IPS DF 4.7 (cell line): ENCODE measurements at regions not wholly inside any gene's neighbourhood (a gene's known extent, or its start where the extent isn't known, plus 50 kb on each side); places are given as distances from the start of the nearest gene placed in this dataset.
"Not testable (repeated sequence)": the region's sequence is repeated elsewhere in the genome, so short reads cannot be mapped to it uniquely, and the experiment has no call there.

ENCODE experiments used
- DNase-seq: peaks from one replicate; pipeline ENCODE4 v3.0.0-alpha.2; 2013; ENCODE audit warnings: low spot score; ENCODE audit errors: extremely low read depth

DNA sequence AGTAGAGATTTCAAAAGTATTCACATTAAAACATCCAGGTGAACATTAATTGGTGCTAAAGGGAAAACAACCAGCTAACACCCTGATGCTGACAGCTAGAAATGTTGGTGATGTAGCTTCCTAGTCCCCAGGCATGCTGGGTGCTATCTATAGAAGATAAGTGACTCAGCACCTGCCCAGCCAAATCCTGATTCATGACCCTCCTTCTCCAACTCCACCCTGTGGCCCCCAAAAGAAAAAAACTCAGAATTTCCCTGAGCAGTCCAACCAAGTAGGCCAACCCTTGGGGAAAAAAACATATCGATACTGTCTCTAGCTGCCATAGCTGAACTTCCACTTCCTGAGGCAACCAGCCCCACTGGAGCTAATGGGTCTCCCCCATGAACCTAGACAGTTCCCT lies 197.6 kb upstream of the KLF3 start:
- no peak for DNase-seq

DNA sequence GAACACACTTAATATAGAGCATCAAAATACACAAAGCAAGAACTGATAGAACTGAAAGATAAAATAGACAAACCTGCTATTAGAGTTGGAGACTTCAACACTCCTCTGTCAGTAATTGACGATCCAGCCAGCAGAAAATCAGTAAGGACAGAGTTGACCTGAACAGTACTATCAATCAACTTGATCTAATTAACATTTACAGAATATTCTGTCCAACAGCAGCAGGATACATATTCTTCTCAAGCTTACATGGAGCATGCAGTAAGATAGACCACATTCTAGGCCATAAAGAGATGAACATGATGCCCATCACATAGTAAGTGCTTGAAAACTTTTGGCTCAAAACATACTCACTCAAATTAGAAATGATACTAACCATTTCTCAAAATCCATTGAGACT lies 196.7 kb upstream of the KLF3 start:
- no peak for DNase-seq

DNA sequence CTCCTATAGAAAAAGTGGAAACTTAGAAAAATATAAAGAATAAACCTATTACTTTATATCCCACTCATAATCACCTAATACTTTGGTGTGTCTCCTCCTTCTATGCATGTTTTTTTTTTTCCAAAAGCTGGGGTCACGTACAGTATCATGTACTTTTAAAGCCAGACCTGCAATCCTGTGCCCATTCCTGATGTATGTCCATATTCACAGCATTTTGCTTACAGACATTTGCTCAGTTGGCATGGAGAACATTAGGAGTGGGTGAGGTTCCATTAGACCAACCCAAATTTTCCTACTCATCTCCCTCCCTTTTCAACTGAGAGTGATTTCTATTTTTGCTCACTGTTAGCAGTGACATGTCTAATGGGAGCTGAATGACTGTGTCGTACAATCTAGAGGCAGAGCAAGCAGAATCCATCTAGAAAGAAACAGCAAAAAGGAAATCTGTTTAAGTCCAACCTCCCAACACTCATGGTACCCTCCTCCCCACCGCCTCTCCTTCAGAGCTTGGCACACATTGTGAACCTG lies 195.6 kb upstream of the KLF3 start:
- no peak for DNase-seq

DNA sequence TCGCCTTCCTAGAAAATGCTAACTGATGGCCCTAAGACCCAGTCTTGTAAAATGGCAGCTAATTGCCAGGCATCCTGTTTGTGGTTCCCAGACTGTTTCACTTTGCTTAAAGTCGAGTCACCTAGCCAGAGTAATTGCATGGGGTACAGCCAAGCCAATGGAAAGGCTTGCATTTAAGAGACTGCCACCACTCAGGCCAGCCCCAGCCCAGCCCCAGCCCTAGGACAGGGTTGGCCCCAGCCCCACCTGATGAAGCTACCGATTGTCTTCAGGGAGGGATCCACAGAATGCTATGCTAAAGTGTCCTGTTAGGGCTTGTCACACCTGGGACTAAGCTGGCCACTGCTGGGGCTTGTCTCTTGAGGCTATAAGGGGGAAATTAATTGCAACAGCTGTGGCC lies 194.6 kb upstream of the KLF3 start:
- DNase-seq, result no peak

DNA sequence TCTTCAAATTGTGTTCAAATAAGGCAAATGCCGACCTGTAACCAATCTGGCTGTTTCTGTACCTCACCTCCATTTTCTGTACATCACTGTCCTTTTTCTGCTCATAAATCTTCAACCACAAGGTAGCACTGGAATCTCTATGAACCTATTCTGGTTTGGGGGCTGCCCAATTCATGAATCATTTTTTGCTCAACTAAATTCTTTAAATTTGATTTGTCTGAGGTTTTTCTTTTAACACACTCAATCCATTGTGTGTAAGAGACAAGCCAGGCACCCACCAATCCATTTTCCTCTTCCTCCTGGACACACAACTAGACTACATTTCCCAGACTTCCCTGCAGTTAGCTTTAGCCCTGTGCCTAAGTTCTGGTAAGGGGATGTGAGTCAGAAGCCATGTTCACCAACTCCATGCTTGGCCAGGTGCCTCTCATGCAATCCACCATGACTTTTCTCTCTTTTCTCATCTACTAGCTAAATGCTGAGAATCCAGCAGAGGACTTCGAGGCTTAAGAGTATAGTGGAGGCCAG lies 193.2 kb upstream of the KLF3 start:
- DNase-seq, result no peak

DNA sequence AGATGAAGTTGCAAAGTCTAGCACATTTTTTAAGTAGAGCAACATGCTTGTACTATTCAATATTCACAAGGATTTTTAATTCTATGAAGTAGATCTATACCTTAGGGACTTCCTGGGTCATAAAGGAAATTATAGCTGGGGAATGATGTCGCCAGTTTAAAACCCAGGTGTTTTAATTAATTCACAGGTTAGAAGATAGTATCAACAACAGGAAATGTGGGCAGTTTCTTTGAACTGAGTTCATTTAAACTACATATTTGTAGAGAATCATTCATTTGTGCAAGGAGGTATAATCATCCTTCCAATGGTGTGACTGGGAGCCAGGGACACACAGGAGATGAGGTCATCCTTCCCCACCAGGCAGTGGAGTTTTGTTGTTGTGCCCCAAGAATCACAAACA lies 181.3 kb upstream of the KLF3 start:
- DNase-seq, result no peak

DNA sequence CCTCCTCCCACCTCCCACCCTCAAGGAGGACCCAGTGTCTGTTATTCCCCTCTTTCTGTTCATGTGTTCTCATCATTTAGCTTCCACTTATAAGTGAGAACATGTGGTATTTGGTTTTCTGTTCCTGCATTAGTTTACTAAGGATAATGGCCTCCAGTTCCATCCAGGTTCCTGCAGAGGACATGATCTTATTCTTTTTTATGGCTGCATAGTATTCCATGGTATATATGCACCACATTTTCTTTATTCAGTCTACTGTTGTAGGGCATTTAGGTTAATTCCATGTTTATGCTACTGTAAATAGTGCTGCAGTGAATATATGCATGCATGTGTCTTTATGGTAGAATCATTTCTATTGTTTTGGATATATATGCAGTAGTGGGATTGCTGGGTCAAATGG lies 180.4 kb upstream of the KLF3 start:
- DNase-seq, result not testable (repeated sequence)

DNA sequence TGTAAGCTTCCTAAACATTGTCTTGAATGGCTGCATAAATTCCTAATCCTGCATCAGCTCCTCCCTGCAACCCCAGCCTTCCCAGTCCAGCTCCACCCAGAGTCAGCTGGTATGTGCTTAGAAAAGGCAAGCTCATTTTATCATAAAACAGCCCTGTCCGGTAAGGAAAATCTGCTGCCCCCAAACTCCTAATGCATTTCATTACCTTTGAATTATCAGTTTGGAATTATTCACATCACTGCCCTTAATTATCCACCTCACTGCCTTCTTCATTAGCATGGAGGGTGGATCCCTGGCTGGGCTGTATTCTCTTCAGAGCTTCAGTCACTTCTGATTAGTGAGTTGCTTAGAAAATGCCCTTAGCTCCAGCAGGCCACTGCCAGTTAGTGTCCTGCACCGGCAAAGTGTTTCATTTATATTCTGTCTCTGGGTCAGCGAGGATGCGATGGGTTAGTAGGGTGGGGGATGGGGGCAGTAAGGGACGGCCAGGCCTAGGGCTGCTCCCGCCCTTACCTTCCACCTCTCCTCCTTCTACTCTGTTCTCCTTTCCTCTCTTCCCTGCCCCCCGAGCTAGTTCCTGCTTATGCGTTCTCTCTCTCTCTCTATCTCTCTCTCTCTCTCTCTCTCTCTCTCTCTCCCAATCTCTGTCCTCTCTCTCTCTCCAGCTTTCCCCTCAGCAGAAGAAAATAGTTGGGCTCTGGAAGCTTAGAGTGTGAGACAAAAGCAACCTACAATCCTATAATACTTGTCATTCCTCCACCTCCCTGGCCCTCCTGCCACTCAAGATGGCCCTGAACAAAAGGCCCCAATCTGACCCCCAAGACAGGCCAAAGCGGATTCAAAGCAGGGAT lies 174.8 kb upstream of the KLF3 start:
- no peak for DNase-seq

DNA sequence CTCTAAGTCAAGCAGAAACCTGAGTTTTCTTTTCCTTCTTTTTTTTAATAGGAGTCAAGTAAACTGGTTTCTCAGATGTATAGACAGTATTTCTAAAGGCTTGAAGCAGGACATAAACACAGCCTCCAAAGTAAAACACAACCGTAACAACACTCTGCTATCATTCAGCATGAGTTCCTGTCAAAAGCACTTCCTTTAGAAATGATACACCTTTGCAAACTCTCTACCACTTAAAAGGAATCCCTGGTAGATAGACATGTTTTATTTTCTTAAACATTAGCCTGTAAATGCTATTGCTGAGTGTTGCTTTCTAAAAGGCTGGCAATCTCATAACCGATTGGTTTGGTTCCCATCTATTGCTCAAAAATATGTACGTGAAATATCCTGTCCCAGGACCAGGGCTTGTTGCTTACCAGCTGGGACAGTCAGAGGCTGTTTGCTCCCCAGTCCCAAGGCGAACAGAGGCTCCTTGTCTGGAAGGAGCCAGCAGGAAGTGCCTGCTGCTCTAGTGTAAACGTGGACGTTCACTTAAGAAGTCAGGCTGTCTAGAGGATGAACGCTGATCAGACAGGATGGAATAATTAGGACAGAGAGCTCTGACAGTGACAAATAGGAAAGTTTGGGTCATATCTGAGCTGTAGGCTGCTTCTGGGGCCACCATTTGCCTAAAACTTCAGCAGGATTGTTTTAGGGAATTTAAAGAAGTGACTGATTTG lies 173.9 kb upstream of the KLF3 start:
- DNase-seq, result no peak

DNA sequence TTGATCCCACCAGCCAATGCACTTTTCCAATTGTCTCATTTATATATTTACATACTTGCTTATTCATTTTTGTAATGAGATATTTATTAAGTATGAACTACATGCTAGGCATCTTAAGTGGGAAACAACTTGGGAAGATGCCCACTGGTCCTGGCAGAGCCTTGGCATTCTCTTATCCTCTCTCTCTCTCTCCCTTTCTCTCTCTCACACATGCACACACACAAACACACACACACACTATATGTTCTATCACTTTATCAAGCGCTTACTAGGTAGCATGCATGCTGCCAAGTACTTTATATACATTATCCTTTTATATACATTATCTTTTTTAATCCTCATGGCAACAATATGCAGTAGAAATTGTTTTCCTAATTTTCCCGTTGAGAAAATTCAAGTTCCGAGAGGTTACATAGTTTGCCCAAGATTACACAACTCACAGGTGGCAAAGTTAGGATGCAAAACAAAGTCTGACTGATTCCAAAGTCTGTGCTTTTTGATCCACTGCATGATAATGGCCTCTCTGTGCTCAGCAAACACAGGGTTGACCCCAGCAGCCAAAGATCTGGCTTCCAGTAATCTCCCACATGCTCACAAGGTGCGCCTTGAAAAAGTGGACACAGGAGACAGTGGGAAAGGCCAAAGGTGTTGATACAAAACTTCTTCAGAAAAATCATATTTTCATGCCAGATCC lies 173.1 kb upstream of the KLF3 start:
- no peak for DNase-seq

DNA sequence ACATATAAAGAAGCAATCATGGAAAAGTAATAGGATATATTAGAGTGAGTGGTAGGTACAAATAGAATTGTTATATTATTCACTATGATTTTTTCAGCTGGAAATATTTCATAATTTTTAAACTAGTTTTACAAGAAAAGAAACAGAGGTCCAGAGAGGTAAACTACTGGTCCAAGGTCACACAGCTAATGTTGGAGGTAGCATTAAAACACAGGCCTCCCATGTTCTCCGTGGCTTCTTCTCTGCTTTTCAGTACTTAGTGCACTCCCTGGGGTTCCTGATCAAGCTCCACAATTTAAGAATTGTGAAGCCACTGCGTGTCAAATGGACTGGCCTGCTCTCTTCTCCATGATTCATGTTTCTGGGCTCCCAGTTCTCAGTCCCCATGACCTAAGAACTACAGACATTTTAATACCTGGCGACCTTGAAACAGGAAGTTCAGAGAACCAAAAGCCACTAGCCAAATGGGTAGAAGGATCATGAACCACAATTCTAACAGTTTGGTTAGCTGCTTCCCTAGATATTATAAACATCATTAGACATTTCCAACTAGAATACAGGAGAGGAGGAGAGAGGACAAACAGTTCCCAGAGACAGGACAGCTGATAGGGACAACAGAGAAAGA lies 172.0 kb upstream of the KLF3 start:
- no peak for DNase-seq

DNA sequence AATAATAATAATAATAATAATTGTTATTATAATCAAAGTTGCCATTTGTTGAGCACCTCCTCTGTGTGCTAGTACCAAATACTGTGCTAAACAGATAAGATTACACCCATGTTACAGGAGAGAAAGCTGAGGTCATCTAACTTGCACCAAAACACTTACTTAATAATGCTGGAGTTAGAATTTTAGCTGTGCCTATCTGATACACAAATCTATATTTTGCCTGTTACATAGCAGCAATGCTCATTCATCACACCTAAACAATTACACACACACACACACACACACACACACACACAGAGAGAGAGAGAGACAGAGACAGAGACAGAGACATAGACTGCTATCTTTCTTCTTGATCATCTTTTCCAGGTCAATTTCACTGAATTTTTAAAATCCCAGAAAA lies 170.9 kb upstream of the KLF3 start:
- no peak for DNase-seq

DNA sequence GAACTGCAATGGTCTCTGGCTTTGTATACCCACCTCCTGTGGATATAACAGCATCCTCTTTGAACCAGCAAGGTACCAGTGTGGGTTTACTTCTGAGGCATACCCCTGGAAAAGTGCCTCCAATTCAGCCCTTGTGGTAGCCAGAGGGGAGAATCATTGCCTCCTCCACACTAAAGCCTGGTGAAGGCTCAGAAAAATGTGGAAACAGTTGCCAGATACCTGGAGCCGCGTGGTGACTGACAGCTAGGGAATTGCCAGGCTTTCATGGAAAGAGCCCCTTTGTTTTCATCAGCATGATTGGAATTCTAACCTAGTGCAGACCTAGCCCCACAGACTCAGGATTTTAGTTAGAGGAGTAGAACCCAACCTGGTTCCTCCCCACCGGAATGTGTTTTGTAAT lies 168.6 kb upstream of the KLF3 start:
- no peak for DNase-seq

DNA sequence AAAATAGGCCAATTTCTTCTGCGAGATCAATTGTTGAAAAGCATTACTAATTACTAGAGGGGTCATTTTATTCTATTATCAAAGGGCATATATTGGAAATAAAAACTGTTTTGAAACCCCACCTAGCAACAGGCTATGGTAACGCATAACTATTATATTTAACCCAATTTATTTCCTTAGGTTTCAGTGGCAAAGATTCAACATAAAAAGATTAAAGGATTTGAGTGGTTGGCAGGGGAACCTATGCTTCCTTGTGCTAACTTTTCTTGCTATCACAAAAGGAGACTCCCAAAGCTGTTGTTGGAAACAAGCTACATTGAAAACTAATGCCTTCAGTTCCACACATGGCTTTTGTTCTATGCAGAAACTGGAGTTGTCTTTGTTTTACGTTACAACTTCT lies 166.9 kb upstream of the KLF3 start:
- DNase-seq, result no peak

DNA sequence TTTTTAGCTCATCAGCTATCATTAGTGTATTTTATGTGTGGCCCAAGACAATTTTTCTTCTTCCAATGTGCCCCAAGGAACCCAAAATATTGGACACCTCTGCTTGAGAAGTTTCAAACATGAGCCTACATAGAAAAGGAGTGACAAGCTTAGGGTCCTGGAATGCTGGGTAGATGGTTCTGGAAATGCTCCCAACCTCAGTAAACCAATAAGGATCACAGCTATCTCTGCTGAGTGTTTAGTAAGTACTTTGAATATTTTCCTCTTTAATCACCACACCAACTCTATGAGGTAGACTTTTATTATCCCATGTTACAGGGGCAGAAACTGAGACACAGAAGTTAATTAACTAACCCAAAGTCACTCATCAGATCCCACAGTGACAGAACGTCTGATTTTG lies 164.9 kb upstream of the KLF3 start:
- DNase-seq, result no peak

DNA sequence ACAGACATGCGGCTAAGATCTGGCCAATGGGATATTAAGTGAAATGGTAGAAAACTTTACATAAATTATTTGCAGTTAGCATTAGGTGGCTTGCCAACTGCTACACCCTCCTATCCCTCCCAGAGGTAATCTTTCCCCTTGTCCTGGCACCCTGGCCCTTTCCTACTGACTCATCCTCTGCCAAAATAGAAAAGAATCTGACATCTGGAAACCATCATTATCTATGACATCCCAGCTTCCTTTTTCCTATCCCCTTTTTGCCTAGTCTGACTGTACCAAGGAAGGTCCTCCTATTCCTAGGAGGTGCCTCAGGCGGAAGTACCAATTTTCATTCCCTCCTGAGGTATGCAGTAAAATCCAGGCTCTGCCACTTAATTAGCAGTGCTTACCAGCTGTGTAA lies 163.6 kb upstream of the KLF3 start:
- DNase-seq, result no peak

DNA sequence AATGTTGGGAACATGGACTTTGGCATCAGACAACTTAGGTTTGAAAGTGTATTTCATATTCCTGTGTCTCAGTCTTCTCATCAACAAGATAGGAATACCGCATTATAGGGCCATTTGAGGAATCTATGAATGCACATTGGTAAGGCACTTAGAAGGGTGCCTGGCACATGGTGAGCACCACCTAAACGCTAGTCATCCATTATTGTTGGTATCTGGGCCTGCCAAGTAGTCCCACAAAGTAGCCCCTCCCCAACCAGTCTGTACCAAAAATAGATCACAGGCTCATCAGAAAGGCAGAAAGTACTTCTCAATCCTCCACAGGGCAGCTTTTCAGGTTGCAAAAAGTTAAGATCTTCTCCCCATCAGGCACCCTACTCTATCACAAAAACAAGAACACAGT lies 162.3 kb upstream of the KLF3 start:
- DNase-seq, result no peak

DNA sequence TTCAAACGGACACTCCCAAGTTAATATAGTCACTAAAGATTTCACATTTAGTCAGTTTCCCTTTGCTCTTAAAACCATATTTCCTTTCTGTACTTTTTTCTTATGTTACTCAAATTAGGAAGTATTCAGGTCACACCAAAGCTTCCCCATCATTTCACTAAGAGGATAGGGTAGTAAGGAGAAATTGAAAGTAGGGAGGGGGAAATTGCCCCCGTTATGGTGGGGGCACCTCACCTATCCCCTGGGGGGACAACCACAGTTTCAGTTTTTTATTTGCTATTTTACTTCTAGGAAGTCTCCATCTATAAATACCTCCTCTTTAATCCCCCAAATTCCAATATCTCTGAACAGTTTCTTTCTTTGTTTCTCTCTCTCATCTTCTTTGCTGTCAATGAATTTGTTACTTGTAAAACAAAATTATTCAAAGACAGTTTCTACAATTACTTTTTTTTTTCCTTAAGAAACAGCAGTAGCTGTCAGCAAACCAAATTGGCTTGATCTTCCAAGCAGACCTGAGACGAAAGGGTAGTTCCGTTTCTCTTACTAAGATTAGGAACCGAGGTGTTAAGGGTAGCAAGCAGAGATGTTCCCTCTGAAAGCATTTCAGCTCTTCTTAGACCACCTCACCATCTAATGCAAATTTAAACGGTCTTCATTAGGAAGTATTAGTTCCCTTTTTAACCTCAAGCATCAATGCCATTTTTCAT lies 160.2 kb upstream of the KLF3 start:
- DNase-seq, result no peak

DNA sequence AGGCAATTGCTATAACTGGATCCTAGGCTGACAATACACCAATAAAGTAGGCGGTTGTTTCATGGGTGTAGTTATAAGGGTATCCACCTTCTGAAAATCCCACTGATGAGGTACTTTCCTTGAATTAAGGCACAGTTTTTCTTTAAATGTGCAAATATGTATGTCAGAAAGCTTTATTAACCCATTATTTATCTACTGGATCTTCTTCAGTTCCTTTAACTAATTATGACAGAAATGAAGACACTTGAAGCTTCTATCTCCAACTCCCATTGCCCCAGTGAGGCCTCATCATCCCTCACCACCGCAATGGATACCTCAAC lies 159.6 kb upstream of the KLF3 start:
- DNase-seq, result no peak

DNA sequence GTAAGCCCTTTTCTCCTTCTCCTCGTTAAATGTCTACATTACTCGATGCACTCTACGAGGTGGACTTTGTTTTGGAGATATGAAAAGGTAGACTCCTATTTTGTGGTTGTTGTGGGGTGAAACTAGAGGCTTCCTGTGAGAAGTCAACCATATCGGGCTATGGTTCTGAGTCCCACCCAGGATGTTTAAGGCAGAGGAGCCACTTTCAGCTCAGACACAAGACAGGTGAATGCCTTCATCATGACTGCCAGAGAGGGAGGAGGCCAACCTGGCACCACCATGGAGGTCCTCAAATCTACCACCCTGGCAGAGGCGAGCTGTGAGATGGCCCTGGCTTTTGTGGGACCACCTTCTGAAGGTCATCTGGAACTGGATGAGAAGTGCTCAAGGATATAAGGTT lies 154.4 kb upstream of the KLF3 start:
- no peak for DNase-seq

DNA sequence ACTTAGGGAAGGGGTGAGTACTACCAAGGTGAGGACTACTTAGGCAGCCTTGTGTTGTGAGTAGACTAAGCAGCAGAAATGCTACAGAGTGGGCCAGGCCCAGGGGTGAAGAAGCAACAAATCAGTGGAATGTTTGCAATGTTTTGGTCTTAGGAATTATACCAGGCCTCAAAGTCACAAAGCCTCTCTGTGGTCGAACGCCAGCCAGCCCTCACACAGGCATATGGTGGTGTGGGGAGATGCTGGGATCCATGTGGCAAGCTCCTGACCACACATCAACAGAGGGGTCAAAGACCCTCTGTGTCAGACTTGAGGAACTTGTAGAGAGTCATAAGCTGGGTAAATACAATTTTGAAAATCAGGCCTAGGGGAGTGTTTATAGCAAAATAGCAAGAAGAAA lies 153.8 kb upstream of the KLF3 start:
- no peak for DNase-seq
